ENCODE measurements at regions not wholly inside any gene's neighbourhood (a gene's known extent, or its start where the extent isn't known, plus 50 kb on each side); places are given as distances from the start of the nearest gene placed in this dataset.

DNA sequence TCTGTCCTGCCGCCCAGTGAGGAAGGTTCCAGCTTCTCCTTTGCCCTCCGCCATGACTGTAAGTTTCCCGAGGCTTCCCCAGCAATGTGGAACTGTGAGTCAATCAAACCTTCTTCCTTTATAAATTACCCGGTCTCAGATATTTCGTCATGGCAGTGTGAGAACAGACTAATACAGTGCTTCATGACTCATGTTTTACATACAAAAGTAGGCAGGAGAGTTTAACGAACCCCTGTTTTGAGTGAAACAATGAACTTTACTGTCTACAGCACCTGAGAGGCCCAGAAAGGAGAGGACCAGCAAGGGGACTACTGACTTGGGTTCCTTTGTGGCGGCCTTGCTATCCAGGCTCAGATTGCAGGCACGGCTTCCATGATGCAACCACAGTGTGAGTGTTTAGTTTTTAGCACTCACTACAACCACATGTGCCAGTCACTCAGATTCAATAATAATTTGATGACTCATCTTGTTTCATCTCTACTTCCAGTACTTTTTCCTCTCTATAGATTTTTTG is 139.1 kb upstream of the CLINT1 start:
- TF ChIP-seq, protein P1, sequence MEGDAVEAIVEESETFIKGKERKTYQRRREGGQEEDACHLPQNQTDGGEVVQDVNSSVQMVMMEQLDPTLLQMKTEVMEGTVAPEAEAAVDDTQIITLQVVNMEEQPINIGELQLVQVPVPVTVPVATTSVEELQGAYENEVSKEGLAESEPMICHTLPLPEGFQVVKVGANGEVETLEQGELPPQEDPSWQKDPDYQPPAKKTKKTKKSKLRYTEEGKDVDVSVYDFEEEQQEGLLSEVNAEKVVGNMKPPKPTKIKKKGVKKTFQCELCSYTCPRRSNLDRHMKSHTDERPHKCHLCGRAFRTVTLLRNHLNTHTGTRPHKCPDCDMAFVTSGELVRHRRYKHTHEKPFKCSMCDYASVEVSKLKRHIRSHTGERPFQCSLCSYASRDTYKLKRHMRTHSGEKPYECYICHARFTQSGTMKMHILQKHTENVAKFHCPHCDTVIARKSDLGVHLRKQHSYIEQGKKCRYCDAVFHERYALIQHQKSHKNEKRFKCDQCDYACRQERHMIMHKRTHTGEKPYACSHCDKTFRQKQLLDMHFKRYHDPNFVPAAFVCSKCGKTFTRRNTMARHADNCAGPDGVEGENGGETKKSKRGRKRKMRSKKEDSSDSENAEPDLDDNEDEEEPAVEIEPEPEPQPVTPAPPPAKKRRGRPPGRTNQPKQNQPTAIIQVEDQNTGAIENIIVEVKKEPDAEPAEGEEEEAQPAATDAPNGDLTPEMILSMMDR (IDR thresholded peaks at IDR 0.05) = no peak
- no peak for TF ChIP-seq POLR2A (IDR thresholded peaks at IDR 0.05)

Data from thyroid gland (tissue), 4 donors.